Bronchial epithelial cell (primary cell): ENCODE measurements at regions not wholly inside any gene's neighbourhood (a gene's known extent, or its start where the extent isn't known, plus 50 kb on each side); places are given as distances from the start of the nearest gene placed in this dataset.

ENCODE experiments used
- DNase-seq: peaks from one replicate; pipeline ENCODE4 v3.0.0-alpha.2; 2010; ENCODE audit warnings: low read depth
- FAIRE-seq: peaks from 2 replicates; lab custom pipeline; 2011; peaks lifted over from hg19 to GRCh38; lab: Jason Lieb, UNC
- H3K27me3 ChIP-seq: 2 replicates; pipeline ENCODE4 v1.5.1; 2011; ENCODE audit warnings: low read length; ENCODE audit not compliant: control insufficient read depth, insufficient read depth
- H3K36me3 ChIP-seq: 2 replicates; pipeline ENCODE4 v1.5.1; 2011; ENCODE audit warnings: low read length; ENCODE audit not compliant: control insufficient read depth, insufficient read depth
- H3K4me3 ChIP-seq: 2 replicates; pipeline ENCODE4 v1.5.1; 2011; ENCODE audit warnings: mild to moderate bottlenecking, low read depth, low read length, control low read depth
- CTCF ChIP-seq: IDR thresholded peaks from 2 replicates; pipeline ENCODE4 v1.5.1; 2011; ENCODE audit warnings: mild to moderate bottlenecking, moderate library complexity, low read length, control low read depth, inconsistent platforms; ENCODE audit not compliant: insufficient read depth, severe bottlenecking

GRCh38 chr2:175323162-175323561 is 141.7 kb upstream of the ATP5MC3 start:
- no peak overlapping the region for H3K4me3 ChIP-seq
- no peaks in the 10 kb centered on the region for H3K36me3 ChIP-seq
- DNase-seq: no peak
- FAIRE-seq: no peak
- no peak for TF ChIP-seq CTCF
- no peaks in the 10 kb centered on the region for H3K27me3 ChIP-seq

- H3K4me3 ChIP-seq: no peak overlapping the region
- H3K27me3 ChIP-seq: no peaks in the 10 kb centered on the region
- no peak for DNase-seq
- no peaks in the 10 kb centered on the region for H3K36me3 ChIP-seq
- no peak for TF ChIP-seq CTCF
- no peak for FAIRE-seq
These were observed 137.0 kb upstream of the ATP5MC3 start for GRCh38 chr2:175318542-175318941.

- no peak for TF ChIP-seq CTCF
- Histone ChIP-seq H3K27me3 (no peaks in the 10 kb centered on the region), H3K36me3 (no peaks in the 10 kb centered on the region), H3K4me3 (no peak overlapping the region)
- no peak for FAIRE-seq
- DNase-seq: no peak
These were observed 136.2 kb upstream of the ATP5MC3 start for GRCh38 chr2:175317751-175318150.

GRCh38 chr2:175312137-175312536 is 130.6 kb upstream of the ATP5MC3 start:
- Histone ChIP-seq H3K4me3 (no peak overlapping the region), H3K27me3 (no peaks in the 10 kb centered on the region), H3K36me3 (no peaks in the 10 kb centered on the region)
- no peak for FAIRE-seq
- peak; percentile 1 for DNase-seq
- TF ChIP-seq CTCF: no peak

GRCh38 chr2:175310813-175311504 is 129.4 kb upstream of the ATP5MC3 start:
- H3K4me3 ChIP-seq: no peak overlapping the region
- FAIRE-seq (no peak), DNase-seq (no peak)
- TF ChIP-seq CTCF: no peak
- no peaks in the 10 kb centered on the region for H3K36me3 ChIP-seq
- no peaks in the 10 kb centered on the region for H3K27me3 ChIP-seq

- peak; percentile 55 for TF ChIP-seq CTCF
- no peaks in the 10 kb centered on the region for H3K36me3 ChIP-seq
- FAIRE-seq: no peak
- H3K4me3 ChIP-seq: no peak overlapping the region
- no peaks in the 10 kb centered on the region for H3K27me3 ChIP-seq
- peak; percentile 9 for DNase-seq
These were observed 128.3 kb upstream of the ATP5MC3 start for GRCh38 chr2:175309799-175310198.
